ENCODE measurements at regions not wholly inside any gene's neighbourhood (a gene's known extent, or its start where the extent isn't known, plus 50 kb on each side); places are given as distances from the start of the nearest gene placed in this dataset.

DNA sequence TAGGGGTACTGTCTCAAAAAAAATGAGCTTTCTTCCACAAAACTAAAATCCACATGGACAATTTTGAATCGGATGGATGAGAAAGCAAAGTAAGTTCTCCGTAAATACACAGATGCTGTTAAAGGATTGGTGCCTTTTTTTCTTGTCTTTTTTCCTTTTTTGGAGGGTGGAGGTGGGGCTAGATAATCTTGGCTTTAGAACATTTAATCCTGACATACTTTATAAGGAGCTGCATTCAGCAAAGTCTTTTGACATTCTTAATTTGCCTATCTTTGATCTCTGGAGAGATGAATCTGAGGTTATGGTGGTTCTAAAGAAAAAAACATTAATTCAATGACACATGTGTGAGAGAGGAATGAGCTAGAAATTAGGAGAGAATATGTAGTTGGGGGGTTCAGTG lies 312.3 kb upstream of the KCNJ16 start:
- TF ChIP-seq CTCF (conservative IDR thresholded peaks at IDR 0.05), result no peak
- no peak overlapping the region for H3K27ac ChIP-seq

- TF ChIP-seq CTCF (conservative IDR thresholded peaks at IDR 0.05), result no peak
- H3K27ac ChIP-seq, result no peak overlapping the region
These were observed 311.5 kb upstream of the KCNJ16 start for GRCh38 chr17:69763503-69763902.

DNA sequence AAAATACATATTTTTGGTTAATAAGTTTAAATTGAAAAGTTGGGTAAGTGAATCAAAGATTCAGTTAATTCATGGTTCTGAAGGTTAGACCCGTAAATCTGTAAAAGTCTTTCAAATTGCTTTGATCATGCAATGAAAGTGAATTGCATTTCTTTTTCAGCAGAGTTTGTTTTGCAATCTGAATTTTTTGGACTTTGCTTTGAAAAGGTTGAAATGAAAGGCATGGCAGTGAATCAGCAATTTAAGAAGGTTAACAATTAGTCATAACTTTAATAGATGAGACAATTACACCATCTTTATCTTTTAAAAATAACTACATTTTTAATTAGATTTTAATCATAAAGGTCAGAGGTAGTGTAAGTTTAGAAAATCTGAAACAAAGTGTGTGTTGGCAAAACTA lies 310.9 kb upstream of the KCNJ16 start:
- no peak overlapping the region for H3K27ac ChIP-seq

DNA sequence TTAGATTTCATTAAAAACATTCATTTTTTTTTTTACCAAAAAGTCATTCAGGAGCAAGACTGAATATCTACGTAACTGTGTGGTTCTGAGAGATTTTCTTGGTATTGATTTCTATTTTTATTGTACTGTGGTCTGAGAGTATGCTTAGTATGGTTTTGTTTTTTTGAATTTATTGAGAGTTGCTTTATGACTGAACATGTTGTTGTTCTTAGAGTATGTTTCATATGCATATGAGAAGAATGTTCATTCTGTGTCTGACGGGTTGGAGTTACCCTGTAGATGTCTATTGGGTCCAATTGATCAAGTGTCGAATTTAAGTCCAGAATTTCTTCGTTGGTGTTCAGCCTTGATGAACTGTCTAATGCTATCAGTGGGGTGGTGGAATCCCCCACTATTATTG lies 306.0 kb upstream of the KCNJ16 start:
- H3K27ac ChIP-seq, result no peak overlapping the region
- TF ChIP-seq CTCF (conservative IDR thresholded peaks at IDR 0.05), result no peak

More for the DNA sequence above, 310.9 kb upstream of the KCNJ16 start:
- TF ChIP-seq CTCF (conservative IDR thresholded peaks at IDR 0.05), result no peak

GRCh38 chr17:69773081-69773480 lies 301.9 kb upstream of the KCNJ16 start:
- no peak overlapping the region for H3K27ac ChIP-seq

GRCh38 chr17:69779378-69780214 lies 295.4 kb upstream of the KCNJ16 start:
- H3K27ac ChIP-seq, result no peak overlapping the region

More at GRCh38 chr17:69773081-69773480, 301.9 kb upstream of the KCNJ16 start:
- TF ChIP-seq CTCF (conservative IDR thresholded peaks at IDR 0.05), result no peak

GRCh38 chr17:69783865-69784264 lies 291.2 kb upstream of the KCNJ16 start:
- TF ChIP-seq CTCF (conservative IDR thresholded peaks at IDR 0.05), result no peak
- no peak overlapping the region for H3K27ac ChIP-seq

More at GRCh38 chr17:69779378-69780214, 295.4 kb upstream of the KCNJ16 start:
- TF ChIP-seq CTCF (conservative IDR thresholded peaks at IDR 0.05), result no peak
